ENCODE measurements at regions not wholly inside any gene's neighbourhood (a gene's known extent, or its start where the extent isn't known, plus 50 kb on each side); places are given as distances from the start of the nearest gene placed in this dataset.

DNA sequence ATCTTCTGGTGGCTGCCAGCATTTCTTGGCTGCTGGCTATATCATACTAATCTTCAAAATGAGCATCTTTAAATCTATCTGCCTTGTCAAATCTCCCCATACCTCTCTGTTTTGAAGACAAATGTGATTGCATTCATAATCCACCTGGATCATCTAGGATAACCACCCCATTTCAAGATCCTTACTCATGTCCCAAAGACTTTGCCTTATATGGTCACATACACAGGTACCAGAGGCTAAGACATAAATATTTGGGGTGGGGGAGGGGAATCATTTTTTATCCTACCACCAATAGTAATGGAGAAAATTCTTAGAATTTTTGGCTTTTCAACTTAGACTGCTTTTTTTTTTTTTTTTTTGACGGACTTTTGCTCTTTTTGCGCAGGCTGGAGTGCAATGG, 970.8 kb downstream of the PLOD2 start (continued):
- TF ChIP-seq, protein P1, sequence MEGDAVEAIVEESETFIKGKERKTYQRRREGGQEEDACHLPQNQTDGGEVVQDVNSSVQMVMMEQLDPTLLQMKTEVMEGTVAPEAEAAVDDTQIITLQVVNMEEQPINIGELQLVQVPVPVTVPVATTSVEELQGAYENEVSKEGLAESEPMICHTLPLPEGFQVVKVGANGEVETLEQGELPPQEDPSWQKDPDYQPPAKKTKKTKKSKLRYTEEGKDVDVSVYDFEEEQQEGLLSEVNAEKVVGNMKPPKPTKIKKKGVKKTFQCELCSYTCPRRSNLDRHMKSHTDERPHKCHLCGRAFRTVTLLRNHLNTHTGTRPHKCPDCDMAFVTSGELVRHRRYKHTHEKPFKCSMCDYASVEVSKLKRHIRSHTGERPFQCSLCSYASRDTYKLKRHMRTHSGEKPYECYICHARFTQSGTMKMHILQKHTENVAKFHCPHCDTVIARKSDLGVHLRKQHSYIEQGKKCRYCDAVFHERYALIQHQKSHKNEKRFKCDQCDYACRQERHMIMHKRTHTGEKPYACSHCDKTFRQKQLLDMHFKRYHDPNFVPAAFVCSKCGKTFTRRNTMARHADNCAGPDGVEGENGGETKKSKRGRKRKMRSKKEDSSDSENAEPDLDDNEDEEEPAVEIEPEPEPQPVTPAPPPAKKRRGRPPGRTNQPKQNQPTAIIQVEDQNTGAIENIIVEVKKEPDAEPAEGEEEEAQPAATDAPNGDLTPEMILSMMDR (IDR thresholded peaks at IDR 0.05; ENCODE audit: low read depth, low read length, missing input control): no peak
- TF ChIP-seq JUND (IDR thresholded peaks at IDR 0.05): no peak

DNA sequence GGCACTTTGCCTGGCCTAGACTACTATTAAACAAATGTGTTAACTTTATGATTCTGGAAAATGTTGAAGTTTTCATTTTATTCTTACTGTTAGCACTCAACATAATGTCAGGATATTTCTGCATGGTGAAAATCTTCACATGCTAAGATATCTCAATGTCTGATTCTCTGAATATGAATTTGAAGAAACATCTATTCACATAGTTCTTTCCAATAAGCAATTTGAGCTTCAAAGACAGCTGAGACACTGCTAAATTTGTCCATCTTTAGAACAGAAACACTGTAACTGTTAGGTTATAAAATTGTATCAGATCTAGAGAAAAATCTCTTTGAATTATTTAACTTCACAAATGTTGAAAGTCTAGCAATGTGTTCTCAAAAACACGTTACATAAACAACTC, 970.2 kb downstream of the PLOD2 start:
- Histone ChIP-seq H3K36me3 (ENCODE audit: control insufficient read depth in 4 of 4, insufficient read depth in 3 of 4, low read depth in 1 of 4, low read length in 3 of 4) (no peaks in the 10 kb centered on the region), H3K9ac (ENCODE audit: low read depth in 1 of 2, low read length in 2 of 2) (no peak overlapping the region), H3K9me3 (ENCODE audit: control insufficient read depth in 4 of 4, low read length in 3 of 4) (no peaks in the 10 kb centered on the region), H3K27ac (ENCODE audit: low read depth in 1 of 2, low read length in 2 of 2) (no peak overlapping the region), H3K4me3 (ENCODE audit: low read depth in 1 of 3, low read length in 3 of 3) (no peak overlapping the region), H3K4me1 (ENCODE audit: control insufficient read depth in 4 of 4, insufficient read depth in 4 of 4, low read length in 3 of 4) (no peaks in the 10 kb centered on the region), H3K27me3 (ENCODE audit: control insufficient read depth in 4 of 4, insufficient read depth in 4 of 4, low read length in 3 of 4) (no peaks in the 10 kb centered on the region)
- no peak for DNase-seq (ENCODE audit: low spot score)
- 79% methylated on average over 1 of the region's 1 CpG for WGBS
- TF ChIP-seq, protein P2, sequence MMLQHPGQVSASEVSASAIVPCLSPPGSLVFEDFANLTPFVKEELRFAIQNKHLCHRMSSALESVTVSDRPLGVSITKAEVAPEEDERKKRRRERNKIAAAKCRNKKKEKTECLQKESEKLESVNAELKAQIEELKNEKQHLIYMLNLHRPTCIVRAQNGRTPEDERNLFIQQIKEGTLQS (IDR thresholded peaks at IDR 0.05): no peak
- TF ChIP-seq YY1 (IDR thresholded peaks at IDR 0.05) (no peak), EGR1 (IDR thresholded peaks at IDR 0.05; ENCODE audit: low read depth in 2 of 2) (no peak), GABPA (IDR thresholded peaks at IDR 0.05 in 1 of 2, conservative IDR thresholded peaks at IDR 0.05 in 1 of 2) (no peak), RXRA (IDR thresholded peaks at IDR 0.05) (no peak), NR2F2 (IDR thresholded peaks at IDR 0.05) (no peak), HNF4G (IDR thresholded peaks at IDR 0.05) (no peak), HNF4A (conservative IDR thresholded peaks at IDR 0.05) (no peak), JUND (IDR thresholded peaks at IDR 0.05) (no peak), RAD21 (IDR thresholded peaks at IDR 0.05) (no peak), FOXA2 (IDR thresholded peaks at IDR 0.05) (no peak), FOXA1 (IDR thresholded peaks at IDR 0.05) (no peak), TAF1 (conservative IDR thresholded peaks at IDR 0.05) (no peak), SP1 (IDR thresholded peaks at IDR 0.05) (no peak)
- TF ChIP-seq, protein P3, sequence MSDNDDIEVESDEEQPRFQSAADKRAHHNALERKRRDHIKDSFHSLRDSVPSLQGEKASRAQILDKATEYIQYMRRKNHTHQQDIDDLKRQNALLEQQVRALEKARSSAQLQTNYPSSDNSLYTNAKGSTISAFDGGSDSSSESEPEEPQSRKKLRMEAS (IDR thresholded peaks at IDR 0.05): no peak
- TF ChIP-seq, protein P4, sequence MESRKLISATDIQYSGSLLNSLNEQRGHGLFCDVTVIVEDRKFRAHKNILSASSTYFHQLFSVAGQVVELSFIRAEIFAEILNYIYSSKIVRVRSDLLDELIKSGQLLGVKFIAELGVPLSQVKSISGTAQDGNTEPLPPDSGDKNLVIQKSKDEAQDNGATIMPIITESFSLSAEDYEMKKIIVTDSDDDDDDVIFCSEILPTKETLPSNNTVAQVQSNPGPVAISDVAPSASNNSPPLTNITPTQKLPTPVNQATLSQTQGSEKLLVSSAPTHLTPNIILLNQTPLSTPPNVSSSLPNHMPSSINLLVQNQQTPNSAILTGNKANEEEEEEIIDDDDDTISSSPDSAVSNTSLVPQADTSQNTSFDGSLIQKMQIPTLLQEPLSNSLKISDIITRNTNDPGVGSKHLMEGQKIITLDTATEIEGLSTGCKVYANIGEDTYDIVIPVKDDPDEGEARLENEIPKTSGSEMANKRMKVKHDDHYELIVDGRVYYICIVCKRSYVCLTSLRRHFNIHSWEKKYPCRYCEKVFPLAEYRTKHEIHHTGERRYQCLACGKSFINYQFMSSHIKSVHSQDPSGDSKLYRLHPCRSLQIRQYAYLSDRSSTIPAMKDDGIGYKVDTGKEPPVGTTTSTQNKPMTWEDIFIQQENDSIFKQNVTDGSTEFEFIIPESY (IDR thresholded peaks at IDR 0.05): no peak
- TF ChIP-seq, protein P5, sequence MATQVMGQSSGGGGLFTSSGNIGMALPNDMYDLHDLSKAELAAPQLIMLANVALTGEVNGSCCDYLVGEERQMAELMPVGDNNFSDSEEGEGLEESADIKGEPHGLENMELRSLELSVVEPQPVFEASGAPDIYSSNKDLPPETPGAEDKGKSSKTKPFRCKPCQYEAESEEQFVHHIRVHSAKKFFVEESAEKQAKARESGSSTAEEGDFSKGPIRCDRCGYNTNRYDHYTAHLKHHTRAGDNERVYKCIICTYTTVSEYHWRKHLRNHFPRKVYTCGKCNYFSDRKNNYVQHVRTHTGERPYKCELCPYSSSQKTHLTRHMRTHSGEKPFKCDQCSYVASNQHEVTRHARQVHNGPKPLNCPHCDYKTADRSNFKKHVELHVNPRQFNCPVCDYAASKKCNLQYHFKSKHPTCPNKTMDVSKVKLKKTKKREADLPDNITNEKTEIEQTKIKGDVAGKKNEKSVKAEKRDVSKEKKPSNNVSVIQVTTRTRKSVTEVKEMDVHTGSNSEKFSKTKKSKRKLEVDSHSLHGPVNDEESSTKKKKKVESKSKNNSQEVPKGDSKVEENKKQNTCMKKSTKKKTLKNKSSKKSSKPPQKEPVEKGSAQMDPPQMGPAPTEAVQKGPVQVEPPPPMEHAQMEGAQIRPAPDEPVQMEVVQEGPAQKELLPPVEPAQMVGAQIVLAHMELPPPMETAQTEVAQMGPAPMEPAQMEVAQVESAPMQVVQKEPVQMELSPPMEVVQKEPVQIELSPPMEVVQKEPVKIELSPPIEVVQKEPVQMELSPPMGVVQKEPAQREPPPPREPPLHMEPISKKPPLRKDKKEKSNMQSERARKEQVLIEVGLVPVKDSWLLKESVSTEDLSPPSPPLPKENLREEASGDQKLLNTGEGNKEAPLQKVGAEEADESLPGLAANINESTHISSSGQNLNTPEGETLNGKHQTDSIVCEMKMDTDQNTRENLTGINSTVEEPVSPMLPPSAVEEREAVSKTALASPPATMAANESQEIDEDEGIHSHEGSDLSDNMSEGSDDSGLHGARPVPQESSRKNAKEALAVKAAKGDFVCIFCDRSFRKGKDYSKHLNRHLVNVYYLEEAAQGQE (IDR thresholded peaks at IDR 0.05): no peak
